HepG2 (cell line): ENCODE measurements at regions not wholly inside any gene's neighbourhood (a gene's known extent, or its start where the extent isn't known, plus 50 kb on each side); places are given as distances from the start of the nearest gene placed in this dataset.

Source experiments
- ATAD3A ChIP-seq: sonication (generic); formaldehyde crosslinking; IDR thresholded peaks from 2 replicates; pipeline ENCODE4 v1.4.0; 2020; ENCODE audit warnings: missing genetic modification reagents
- BRCA1 ChIP-seq: sonication (generic); formaldehyde crosslinking; IDR thresholded peaks from 2 replicates; pipeline ENCODE4 v1.4.0; 2020; ENCODE audit warnings: missing genetic modification reagents
- CEBPG ChIP-seq: IDR thresholded peaks from 2 replicates; pipeline ENCODE4 v1.6.1; 2016
- EHMT2 ChIP-seq: fragments of 200-600 bp; sonication (generic); IDR thresholded peaks from 2 replicates; pipeline ENCODE4 v1.7.0; 2017; ENCODE audit warnings: antibody characterized with exemption, low read depth, low read length, borderline replicate concordance
- ELF1 ChIP-seq: sonication (generic); formaldehyde crosslinking; IDR thresholded peaks from 2 replicates; pipeline ENCODE4 v1.4.0; 2020; ENCODE audit warnings: missing genetic modification reagents
- FOSL2 ChIP-seq: sonication (generic); formaldehyde crosslinking; IDR thresholded peaks from 2 replicates; pipeline ENCODE4 v1.4.0; 2020; ENCODE audit warnings: missing genetic modification reagents
- FOXC1 ChIP-seq: sonication (generic); formaldehyde crosslinking; IDR thresholded peaks from 2 replicates; pipeline ENCODE4 v1.8.0; 2022; ENCODE audit warnings: mild to moderate bottlenecking, missing genetic modification reagents, borderline replicate concordance
- JUN ChIP-seq: sonication (generic); formaldehyde crosslinking; IDR thresholded peaks from 2 replicates; pipeline ENCODE4 v1.4.0; 2020; ENCODE audit warnings: mild to moderate bottlenecking, missing genetic modification reagents
- KDM3A ChIP-seq: IDR thresholded peaks from 2 replicates; pipeline ENCODE4 v1.6.1; 2018; ENCODE audit warnings: low read depth, missing compliant biosample characterization
- KLF12 ChIP-seq: sonication (generic); formaldehyde crosslinking; IDR thresholded peaks from 2 replicates; pipeline ENCODE4 v1.4.0; 2020; ENCODE audit warnings: missing genetic modification reagents, borderline replicate concordance
- LCORL ChIP-seq, 2 experiments: fragments of 450-650 bp in 1 of 2; sonication (generic) in 1 of 2; formaldehyde crosslinking in 1 of 2; IDR thresholded peaks; 2 replicates each; pipeline versions ENCODE4 v1.5.0 to v1.6.1; 2017 to 2020; ENCODE audit warnings: antibody characterized with exemption in 1 of 2, missing genetic modification reagents in 1 of 2
- NCOA1 ChIP-seq: sonication (generic); formaldehyde crosslinking; IDR thresholded peaks from 2 replicates; pipeline ENCODE4 v1.9.0; 2021; ENCODE audit warnings: missing genetic modification reagents
- NFIC ChIP-seq: IDR thresholded peaks from 2 replicates; pipeline ENCODE4 v1.6.1; 2012; ENCODE audit warnings: mild to moderate bottlenecking, low read length, inconsistent platforms
- NR2F1 ChIP-seq, 2 experiments: fragments of 450-650 bp in 1 of 2; formaldehyde crosslinking in 1 of 2; IDR thresholded peaks; 2 replicates each; pipeline versions ENCODE4 v1.5.0 to v1.6.1; 2016 to 2020; ENCODE audit warnings: mild to moderate bottlenecking in 1 of 2, missing compliant biosample characterization in 1 of 2, missing genetic modification reagents in 1 of 2, moderate library complexity in 1 of 2
- PLSCR1 ChIP-seq: sonication (generic); formaldehyde crosslinking; IDR thresholded peaks from 2 replicates; pipeline ENCODE4 v1.5.0; 2020; ENCODE audit warnings: missing genetic modification reagents, mild to moderate bottlenecking, borderline replicate concordance
- RARA ChIP-seq: IDR thresholded peaks from 2 replicates; pipeline ENCODE4 v1.6.1; 2016; ENCODE audit warnings: missing genetic modification reagents, missing compliant biosample characterization
- SIN3B ChIP-seq: fragments of 150-350 bp; IDR thresholded peaks from 2 replicates; pipeline ENCODE4 v1.6.1; 2014; ENCODE audit warnings: low read length
- SIX4 ChIP-seq: sonication (generic); formaldehyde crosslinking; IDR thresholded peaks from 2 replicates; pipeline ENCODE4 v1.4.0; 2020; ENCODE audit warnings: missing genetic modification reagents
- TBL1XR1 ChIP-seq: fragments of 150-350 bp; IDR thresholded peaks from 2 replicates; pipeline ENCODE4 v1.6.1; 2014; ENCODE audit warnings: borderline replicate concordance, low read length; ENCODE audit not compliant: partially characterized antibody
- TFDP2 ChIP-seq: sonication (generic); formaldehyde crosslinking; IDR thresholded peaks from 2 replicates; pipeline ENCODE4 v1.4.0; 2020; ENCODE audit warnings: missing genetic modification reagents
- ZMYM2 ChIP-seq: sonication (generic); formaldehyde crosslinking; IDR thresholded peaks from 2 replicates; pipeline ENCODE4 v1.8.0; 2022; ENCODE audit warnings: mild to moderate bottlenecking, missing genetic modification reagents
- ZMYM4 ChIP-seq: sonication (generic); formaldehyde crosslinking; IDR thresholded peaks from 2 replicates; pipeline ENCODE4 v1.8.1; 2023; ENCODE audit warnings: mild to moderate bottlenecking, missing genetic modification reagents
- ZNF138 ChIP-seq: sonication (generic); formaldehyde crosslinking; IDR thresholded peaks from 2 replicates; pipeline ENCODE4 v1.5.0; 2020; ENCODE audit warnings: mild to moderate bottlenecking, low read depth, missing genetic modification reagents
- ZNF251 ChIP-seq: sonication (generic); formaldehyde crosslinking; IDR thresholded peaks from 2 replicates; pipeline ENCODE4 v1.9.0; 2021; ENCODE audit warnings: mild to moderate bottlenecking, missing genetic modification reagents
- ZNF256 ChIP-seq: sonication (generic); formaldehyde crosslinking; conservative IDR thresholded peaks from 2 replicates; pipeline ENCODE4 v1.4.0; 2020; ENCODE audit warnings: missing genetic modification reagents
- ZNF30 ChIP-seq: sonication (generic); formaldehyde crosslinking; IDR thresholded peaks from 2 replicates; pipeline ENCODE4 v1.5.0; 2020; ENCODE audit warnings: mild to moderate bottlenecking, missing genetic modification reagents
- ZNF556 ChIP-seq: sonication (generic); formaldehyde crosslinking; IDR thresholded peaks from 2 replicates; pipeline ENCODE4 v1.4.0; 2020; ENCODE audit warnings: mild to moderate bottlenecking, missing genetic modification reagents, borderline replicate concordance
- ZNF563 ChIP-seq: sonication (generic); formaldehyde crosslinking; IDR thresholded peaks from 2 replicates; pipeline ENCODE4 v1.8.0; 2022; ENCODE audit warnings: mild to moderate bottlenecking, moderate library complexity, missing genetic modification reagents
- ZNF577 ChIP-seq: sonication (generic); formaldehyde crosslinking; IDR thresholded peaks from 2 replicates; pipeline ENCODE4 v1.4.0; 2020; ENCODE audit warnings: mild to moderate bottlenecking, low read depth, missing genetic modification reagents, borderline replicate concordance
- ZNF747 ChIP-seq: sonication (generic); formaldehyde crosslinking; IDR thresholded peaks from 2 replicates; pipeline ENCODE4 v1.8.1; 2023; ENCODE audit warnings: missing genetic modification reagents, mild to moderate bottlenecking, borderline replicate concordance
- ZNF83 ChIP-seq: sonication (generic); formaldehyde crosslinking; IDR thresholded peaks from 2 replicates; pipeline ENCODE4 v1.4.0; 2020; ENCODE audit warnings: missing genetic modification reagents, mild to moderate bottlenecking, borderline replicate concordance
- ZSCAN12 ChIP-seq: sonication (generic); formaldehyde crosslinking; IDR thresholded peaks from 2 replicates; pipeline ENCODE4 v1.9.0; 2021; ENCODE audit warnings: mild to moderate bottlenecking, missing genetic modification reagents
- ZSCAN21 ChIP-seq: sonication (generic); formaldehyde crosslinking; IDR thresholded peaks from 2 replicates; pipeline ENCODE4 v1.8.0; 2022; ENCODE audit warnings: mild to moderate bottlenecking, missing genetic modification reagents, moderate library complexity, borderline replicate concordance

- no peak for TF ChIP-seq ZSCAN12 (CRISPR knock-in tag)
- peak; percentile 35 for TF ChIP-seq RARA (CRISPR knock-in tag)
- TF ChIP-seq BRCA1 (CRISPR knock-in tag) = 0 out of 2 replicates have a peak, but pooled peaks have one; percentile 60
- peak; percentile 72 for TF ChIP-seq ZMYM4
- TF ChIP-seq ZNF577 (CRISPR knock-in tag) = no peak
- no peak for TF ChIP-seq LCORL (IDR thresholded peaks at IDR 0.05)
- TF ChIP-seq LCORL (CRISPR knock-in tag; IDR thresholded peaks at IDR 0.05) = 0 out of 2 replicates have a peak, but pooled peaks have one; percentile 32
- no peak for TF ChIP-seq PLSCR1 (CRISPR knock-in tag)
- TF ChIP-seq TFDP2 (CRISPR knock-in tag) = peak; percentile 34; the same call in 1 of the 2 replicates
- 0 out of 2 replicates have a peak, but pooled peaks have one; percentile 23 for TF ChIP-seq ZSCAN21
- peak; percentile 67; the same call in 1 of the 2 replicates for TF ChIP-seq KLF12
- TF ChIP-seq FOXC1 (CRISPR knock-in tag) = no peak
- no peak for TF ChIP-seq SIX4 (CRISPR knock-in tag)
- TF ChIP-seq ZNF251 = no peak
- no peak for TF ChIP-seq ZMYM2 (CRISPR knock-in tag)
- peak; percentile 68; the same call in 1 of the 2 replicates for TF ChIP-seq ZNF563 (CRISPR knock-in tag)
- no peak for TF ChIP-seq ZNF256 (CRISPR knock-in tag)
- TF ChIP-seq KDM3A (CRISPR knock-in tag) = no peak
- TF ChIP-seq EHMT2 = peak; percentile 26; the same call in 1 of the 2 replicates
- no peak for TF ChIP-seq NR2F1 (CRISPR knock-in tag; IDR thresholded peaks at IDR 0.05)
- TF ChIP-seq ATAD3A (CRISPR knock-in tag) = no peak
- 0 out of 2 replicates have a peak, but pooled peaks have one; percentile 36 for TF ChIP-seq JUN (CRISPR knock-in tag)
- no peak for TF ChIP-seq ZNF83 (CRISPR knock-in tag)
- TF ChIP-seq CEBPG (CRISPR knock-in tag) = 0 out of 2 replicates have a peak, but pooled peaks have one; percentile 6
- 0 out of 2 replicates have a peak, but pooled peaks have one; percentile 19 for TF ChIP-seq ZNF747 (CRISPR knock-in tag)
- TF ChIP-seq NFIC = 0 out of 2 replicates have a peak, but pooled peaks have one; percentile 58
- TF ChIP-seq FOSL2 = peak; percentile 54
- no peak for TF ChIP-seq ZNF30 (CRISPR knock-in tag)
- peak; percentile 60; the same call in 1 of the 2 replicates for TF ChIP-seq ZNF556 (CRISPR knock-in tag)
- no peak for TF ChIP-seq TBL1XR1
- no peak for TF ChIP-seq ZNF138 (CRISPR knock-in tag)
- peak; percentile 35; the same call in 1 of the 2 replicates for TF ChIP-seq ELF1 (CRISPR knock-in tag)
- no peak for TF ChIP-seq NCOA1
- TF ChIP-seq SIN3B = no peak
These were observed 81.9 kb upstream of the CTNNB1 start (continued) for GRCh38 chr3:41117398-41117870.
